ENCODE measurements at regions not wholly inside any gene's neighbourhood (a gene's known extent, or its start where the extent isn't known, plus 50 kb on each side); places are given as distances from the start of the nearest gene placed in this dataset.

DNA sequence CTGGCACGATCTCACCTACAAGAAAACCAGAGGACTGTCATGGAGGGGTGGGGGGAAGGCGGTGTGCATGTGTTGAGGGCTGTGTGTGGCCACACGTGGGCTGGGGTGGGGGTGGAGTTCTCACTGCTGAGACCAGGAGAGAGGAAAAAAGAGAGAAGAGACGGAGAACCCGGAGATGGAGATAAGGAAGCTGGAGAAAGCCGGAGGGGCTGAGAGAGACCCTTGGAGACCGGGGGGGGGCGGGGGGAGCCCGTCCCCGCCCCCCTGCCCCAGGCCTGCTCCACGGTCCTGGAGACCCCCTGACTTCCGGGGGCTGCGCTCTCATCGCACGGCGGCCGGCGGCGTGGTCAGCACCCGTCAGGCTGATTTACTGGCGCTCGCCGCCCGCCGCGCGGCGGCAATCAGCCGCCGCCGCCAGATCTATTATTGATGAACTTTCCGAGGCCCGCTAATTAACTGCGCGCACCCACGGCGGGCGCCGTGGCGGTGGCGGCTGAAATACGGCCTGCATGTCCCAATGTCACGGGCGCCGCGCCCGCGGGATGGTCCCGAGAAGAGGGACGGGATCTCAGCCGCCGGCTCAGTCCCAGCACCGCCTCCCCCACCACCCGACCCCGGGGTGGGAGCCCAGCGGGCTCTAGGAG lies 187.4 kb downstream of the MN1 start:
- TF ChIP-seq EZH2 (IDR thresholded peaks at IDR 0.05; ENCODE audit: borderline replicate concordance, low read length) = no peak
- TF ChIP-seq, protein P1, sequence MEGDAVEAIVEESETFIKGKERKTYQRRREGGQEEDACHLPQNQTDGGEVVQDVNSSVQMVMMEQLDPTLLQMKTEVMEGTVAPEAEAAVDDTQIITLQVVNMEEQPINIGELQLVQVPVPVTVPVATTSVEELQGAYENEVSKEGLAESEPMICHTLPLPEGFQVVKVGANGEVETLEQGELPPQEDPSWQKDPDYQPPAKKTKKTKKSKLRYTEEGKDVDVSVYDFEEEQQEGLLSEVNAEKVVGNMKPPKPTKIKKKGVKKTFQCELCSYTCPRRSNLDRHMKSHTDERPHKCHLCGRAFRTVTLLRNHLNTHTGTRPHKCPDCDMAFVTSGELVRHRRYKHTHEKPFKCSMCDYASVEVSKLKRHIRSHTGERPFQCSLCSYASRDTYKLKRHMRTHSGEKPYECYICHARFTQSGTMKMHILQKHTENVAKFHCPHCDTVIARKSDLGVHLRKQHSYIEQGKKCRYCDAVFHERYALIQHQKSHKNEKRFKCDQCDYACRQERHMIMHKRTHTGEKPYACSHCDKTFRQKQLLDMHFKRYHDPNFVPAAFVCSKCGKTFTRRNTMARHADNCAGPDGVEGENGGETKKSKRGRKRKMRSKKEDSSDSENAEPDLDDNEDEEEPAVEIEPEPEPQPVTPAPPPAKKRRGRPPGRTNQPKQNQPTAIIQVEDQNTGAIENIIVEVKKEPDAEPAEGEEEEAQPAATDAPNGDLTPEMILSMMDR (IDR thresholded peaks at IDR 0.05; ENCODE audit: low read length) = no peak

Data from OCI-LY1 (cell line).